ENCODE measurements at regions not wholly inside any gene's neighbourhood (a gene's known extent, or its start where the extent isn't known, plus 50 kb on each side); places are given as distances from the start of the nearest gene placed in this dataset.

GRCh38 chr5:129223178-129223577, 128.6 kb downstream of the ISOC1 start:
- Histone ChIP-seq H4K20me1 (ENCODE audit: insufficient read depth, poor library complexity, severe bottlenecking) (no peaks in the 10 kb centered on the region), H3K27me3 (no peaks in the 10 kb centered on the region), H3K9me3 (ENCODE audit: low read depth) (no peaks in the 10 kb centered on the region), H3K27ac (no peak overlapping the region), H3K79me2 (no peaks in the 10 kb centered on the region), H3K36me3 (replicated peaks; ENCODE audit: insufficient read depth, low read depth) (no peaks in the 10 kb centered on the region), H3K4me1 (ENCODE audit: insufficient read depth) (no peaks in the 10 kb centered on the region), H3K4me3 (no peak overlapping the region), H3K4me2 (no peak overlapping the region), H3K9me2 (replicated peaks; ENCODE audit: insufficient read depth) (no peaks in the 10 kb centered on the region), H2AFZ (no peak overlapping the region)
- DNase-seq (ENCODE audit: low spot score): no peak
- WGBS (ENCODE audit: low lambda C conversion rate, missing lambda C conversion rate): 80% methylated on average over 2 of the region's 2 CpGs
- TF ChIP-seq CTCF (IDR thresholded peaks at IDR 0.05; ENCODE audit: poor library complexity) (no peak), EZH2phosphoT487 (IDR thresholded peaks at IDR 0.05; ENCODE audit: low read depth, severe bottlenecking, unreplicated experiment) (no peak), EZH2 (IDR thresholded peaks at IDR 0.05; ENCODE audit: borderline replicate concordance) (no peak)

- Histone ChIP-seq H3K4me1 (ENCODE audit: insufficient read depth) (no peaks in the 10 kb centered on the region), H3K79me2 (no peaks in the 10 kb centered on the region), H3K9me3 (ENCODE audit: low read depth) (no peaks in the 10 kb centered on the region), H3K27ac (no peak overlapping the region), H3K36me3 (replicated peaks; ENCODE audit: insufficient read depth, low read depth) (no peaks in the 10 kb centered on the region), H3K9me2 (replicated peaks; ENCODE audit: insufficient read depth) (no peaks in the 10 kb centered on the region), H4K20me1 (ENCODE audit: insufficient read depth, poor library complexity, severe bottlenecking) (no peaks in the 10 kb centered on the region), H3K4me2 (no peak overlapping the region), H2AFZ (no peak overlapping the region), H3K27me3 (no peaks in the 10 kb centered on the region), H3K4me3 (no peak overlapping the region)
- DNase-seq (ENCODE audit: low spot score): no peak
- 96% methylated on average over 3 of the region's 3 CpGs for WGBS (ENCODE audit: low lambda C conversion rate, missing lambda C conversion rate)
- TF ChIP-seq EZH2phosphoT487 (IDR thresholded peaks at IDR 0.05; ENCODE audit: low read depth, severe bottlenecking, unreplicated experiment) (no peak), EZH2 (IDR thresholded peaks at IDR 0.05; ENCODE audit: borderline replicate concordance) (no peak)
Measured at GRCh38 chr5:129228577-129228976, 134.0 kb downstream of the ISOC1 start.

GRCh38 chr5:129241755-129242154, 147.2 kb downstream of the ISOC1 start:
- Histone ChIP-seq H3K4me1 (ENCODE audit: insufficient read depth) (no peaks in the 10 kb centered on the region), H3K9me2 (replicated peaks; ENCODE audit: insufficient read depth) (no peaks in the 10 kb centered on the region), H2AFZ (no peak overlapping the region), H3K27ac (no peak overlapping the region), H3K9me3 (ENCODE audit: low read depth) (no peaks in the 10 kb centered on the region), H4K20me1 (ENCODE audit: insufficient read depth, poor library complexity, severe bottlenecking) (no peaks in the 10 kb centered on the region), H3K4me3 (no peak overlapping the region), H3K36me3 (replicated peaks; ENCODE audit: insufficient read depth, low read depth) (no peaks in the 10 kb centered on the region), H3K79me2 (no peaks in the 10 kb centered on the region), H3K4me2 (no peak overlapping the region), H3K27me3 (no peaks in the 10 kb centered on the region)
- TF ChIP-seq EZH2 (IDR thresholded peaks at IDR 0.05; ENCODE audit: borderline replicate concordance): no peak
- DNase-seq (ENCODE audit: low spot score): no peak
- WGBS (ENCODE audit: low lambda C conversion rate, missing lambda C conversion rate): 40% methylated on average over 2 of the region's 2 CpGs

- Histone ChIP-seq H3K9me2 (replicated peaks; ENCODE audit: insufficient read depth) (no peaks in the 10 kb centered on the region), H3K27ac (no peak overlapping the region), H3K4me1 (ENCODE audit: insufficient read depth) (no peaks in the 10 kb centered on the region), H2AFZ (no peak overlapping the region), H3K4me3 (no peak overlapping the region), H3K36me3 (replicated peaks; ENCODE audit: insufficient read depth, low read depth) (no peaks in the 10 kb centered on the region), H3K4me2 (no peak overlapping the region), H3K79me2 (no peaks in the 10 kb centered on the region), H3K27me3 (no peaks in the 10 kb centered on the region), H4K20me1 (ENCODE audit: insufficient read depth, poor library complexity, severe bottlenecking) (no peaks in the 10 kb centered on the region), H3K9me3 (ENCODE audit: low read depth) (no peaks in the 10 kb centered on the region)
- no peak for TF ChIP-seq CTCF (IDR thresholded peaks at IDR 0.05; ENCODE audit: poor library complexity)
- no peak for TF ChIP-seq EZH2 (IDR thresholded peaks at IDR 0.05; ENCODE audit: borderline replicate concordance)
- no peak for TF ChIP-seq EZH2phosphoT487 (IDR thresholded peaks at IDR 0.05; ENCODE audit: low read depth, severe bottlenecking, unreplicated experiment)
- WGBS (ENCODE audit: low lambda C conversion rate, missing lambda C conversion rate): 50% methylated on average over 1 of the region's 1 CpG
- no peak for DNase-seq (ENCODE audit: low spot score)
Measured at GRCh38 chr5:129243039-129243438, 148.5 kb downstream of the ISOC1 start.

Measured in hepatocyte (in vitro differentiated cells).